GM18951 (cell line): ENCODE measurements at regions not wholly inside any gene's neighbourhood (a gene's known extent, or its start where the extent isn't known, plus 50 kb on each side); places are given as distances from the start of the nearest gene placed in this dataset.

ENCODE experiments used
- POLR2A ChIP-seq: IDR thresholded peaks from 4 replicates; pipeline ENCODE4 v1.6.1; 2011; ENCODE audit warnings: mild to moderate bottlenecking; ENCODE audit not compliant: insufficient read length, insufficient read depth; ENCODE audit errors: extremely low read depth
- in situ Hi-C: fragments of 300-500 bp; cut with MboI; formaldehyde crosslinking; loops from one replicate; pipeline ENCODE4 v1.12.0; 2022; ENCODE audit warnings: low sequenced_read_pairs, mixed read lengths, inconsistent platforms; ENCODE audit not compliant: unreplicated experiment

DNA sequence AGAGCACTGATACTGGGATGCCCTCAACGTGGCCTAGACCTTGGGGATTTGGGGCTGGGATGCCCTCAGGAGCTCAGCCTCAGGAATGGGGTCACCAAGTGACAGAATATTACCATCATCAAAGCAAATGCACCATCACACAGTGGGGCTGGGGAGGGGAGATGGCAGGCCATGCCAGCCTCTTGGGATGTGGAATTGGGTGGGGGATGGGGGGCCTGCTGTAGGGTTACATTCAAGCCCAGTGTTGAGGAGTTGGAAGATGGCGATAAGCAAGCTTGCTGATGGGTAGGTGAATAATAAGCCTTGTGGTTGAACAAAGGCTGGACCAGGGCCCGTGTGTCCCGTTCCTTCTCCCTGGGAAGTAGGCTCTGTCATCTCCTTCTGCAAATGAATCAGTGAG is 69.1 kb upstream of the GPR12 start:
- TF ChIP-seq POLR2A: no peak
- in situ Hi-C loops: no loop called here

- no peak for TF ChIP-seq POLR2A
Measured at GRCh38 chr13:26824581-26824980, 64.0 kb upstream of the GPR12 start.

GRCh38 chr13:26822146-26822545 is 61.6 kb upstream of the GPR12 start:
- in situ Hi-C loops: no loop called here
- no peak for TF ChIP-seq POLR2A

More at GRCh38 chr13:26824581-26824980, 64.0 kb upstream of the GPR12 start:
- in situ Hi-C loops: no loop called here

DNA sequence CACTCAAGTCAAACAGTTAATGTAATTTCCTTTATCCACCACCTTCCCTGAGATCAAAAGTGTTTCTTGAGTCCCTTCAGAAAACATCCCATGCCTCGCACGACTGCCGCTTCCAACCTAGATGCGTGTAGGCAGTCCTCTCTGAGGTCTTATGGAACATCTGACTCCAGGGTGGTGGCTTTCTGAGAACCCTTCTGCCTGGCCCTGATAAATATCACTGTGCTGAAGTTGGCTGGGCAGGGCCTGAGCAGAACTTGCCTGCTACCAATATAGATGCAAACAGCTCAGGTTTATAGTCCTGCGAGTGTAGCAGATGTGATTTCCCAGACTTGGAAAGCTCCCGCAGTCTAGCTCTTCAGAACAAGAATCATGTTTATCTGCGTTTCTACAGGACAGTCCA is 61.1 kb upstream of the GPR12 start:
- in situ Hi-C loops: no loop called here

GRCh38 chr13:26820871-26821270 is 60.3 kb upstream of the GPR12 start:
- TF ChIP-seq POLR2A: no peak
- in situ Hi-C loops: no loop called here

More for the DNA sequence above, 61.1 kb upstream of the GPR12 start:
- no peak for TF ChIP-seq POLR2A

DNA sequence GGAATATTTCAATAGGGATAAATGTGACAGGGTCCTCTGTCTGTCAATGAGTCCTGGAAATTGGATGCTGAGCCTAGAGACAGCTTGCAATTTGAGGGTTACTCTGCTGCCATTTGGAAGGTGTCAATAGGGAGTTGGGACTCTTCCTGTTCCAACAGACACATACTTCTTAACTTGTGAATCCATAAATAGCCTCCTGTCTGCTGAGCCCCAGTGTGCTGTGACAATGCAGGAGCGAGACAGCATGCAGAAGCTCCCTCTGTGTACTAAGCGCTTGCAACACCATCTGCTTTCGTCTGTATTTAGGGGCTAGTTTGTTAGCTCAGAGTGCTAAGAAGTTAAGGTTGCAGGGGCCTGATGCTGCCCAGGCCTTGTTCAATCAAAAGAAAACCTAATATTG is 58.5 kb upstream of the GPR12 start:
- TF ChIP-seq POLR2A: no peak
- in situ Hi-C loops: no loop called here

- TF ChIP-seq POLR2A: no peak
- in situ Hi-C loops: no loop called here
Measured at GRCh38 chr13:26816881-26817280, 56.3 kb upstream of the GPR12 start.

GRCh38 chr13:26813980-26814348 is 53.4 kb upstream of the GPR12 start:
- in situ Hi-C loops: no loop called here
- no peak for TF ChIP-seq POLR2A

- in situ Hi-C loops: no loop called here
Measured at GRCh38 chr13:26813321-26813979, 52.9 kb upstream of the GPR12 start.

GRCh38 chr13:26811581-26811980 is 51.0 kb upstream of the GPR12 start:
- in situ Hi-C loops: no loop called here
- no peak for TF ChIP-seq POLR2A

More at GRCh38 chr13:26813321-26813979, 52.9 kb upstream of the GPR12 start:
- TF ChIP-seq POLR2A: no peak
